OCI-LY3 (cell line): ENCODE measurements at regions not wholly inside any gene's neighbourhood (a gene's known extent, or its start where the extent isn't known, plus 50 kb on each side); places are given as distances from the start of the nearest gene placed in this dataset.

Experiments
- H2AFZ ChIP-seq: fragments of 200-600, 300-600 bp; shearing (Covaris generic); 2 replicates; pipeline ENCODE4 v1.6.0; 2014; ENCODE audit warnings: antibody characterized with exemption, low read depth, low read length
- H3K27ac ChIP-seq: fragments of 200-600, 300-600 bp; sonication (generic); 2 replicates; pipeline ENCODE4 v1.5.1; 2014; ENCODE audit warnings: mild to moderate bottlenecking, low read length, moderate library complexity, mixed read lengths
- H3K27me3 ChIP-seq: fragments of 200-600, 300-600 bp; sonication (generic); 2 replicates; pipeline ENCODE4 v1.6.1; 2014; ENCODE audit warnings: low read depth, low read length, mixed read lengths
- H3K36me3 ChIP-seq: fragments of 200-600, 300-600 bp; sonication (generic); replicated peaks from 2 replicates; pipeline ENCODE3; 2014; ENCODE audit warnings: low read depth, low read length, mixed read lengths
- H3K4me1 ChIP-seq: fragments of 300-600, 200-600 bp; sonication (generic); 2 replicates; pipeline ENCODE4 v1.6.1; 2014; ENCODE audit warnings: low read length, mixed read lengths
- H3K4me2 ChIP-seq: fragments of 200-600, 300-600 bp; sonication (generic); 2 replicates; pipeline ENCODE4 v1.6.1; 2014; ENCODE audit warnings: low read length, mixed read lengths
- H3K4me3 ChIP-seq: fragments of 300-600, 200-600 bp; sonication (generic); 2 replicates; pipeline ENCODE4 v1.5.1; 2014; ENCODE audit warnings: antibody characterized with exemption, mild to moderate bottlenecking, low read length, moderate library complexity
- H3K79me2 ChIP-seq: fragments of 300-600, 200-600 bp; shearing (Covaris generic); 2 replicates; pipeline ENCODE4 v1.6.1; 2014; ENCODE audit warnings: mild to moderate bottlenecking, low read length, mixed read lengths
- H3K9ac ChIP-seq: fragments of 300-600, 200-600 bp; shearing (Covaris generic); 2 replicates; pipeline ENCODE4 v1.6.0; 2014; ENCODE audit warnings: mild to moderate bottlenecking, low read length, moderate library complexity
- H3K9me3 ChIP-seq: fragments of 200-600, 300-600 bp; shearing (Covaris generic); 2 replicates; pipeline ENCODE4 v1.6.1; 2014; ENCODE audit warnings: low read length, mixed read lengths; ENCODE audit not compliant: insufficient read depth
- H4K20me1 ChIP-seq: fragments of 200-600, 300-600 bp; sonication (generic); 2 replicates; pipeline ENCODE4 v1.6.1; 2016; ENCODE audit warnings: low read length, mixed read lengths; ENCODE audit not compliant: insufficient read depth
- CTCF ChIP-seq: fragments of 200-600, 300-600 bp; sonication (generic); IDR thresholded peaks from 2 replicates; pipeline ENCODE4 v1.5.1; 2014; ENCODE audit warnings: antibody characterized with exemption, low read length, low read depth
- EZH2phosphoT487 ChIP-seq: fragments of 200-600 bp; shearing (Covaris generic); IDR thresholded peaks from 2 replicates; pipeline ENCODE4 v1.6.1; 2018; ENCODE audit warnings: antibody characterized with exemption, mixed run types, low read depth

DNA sequence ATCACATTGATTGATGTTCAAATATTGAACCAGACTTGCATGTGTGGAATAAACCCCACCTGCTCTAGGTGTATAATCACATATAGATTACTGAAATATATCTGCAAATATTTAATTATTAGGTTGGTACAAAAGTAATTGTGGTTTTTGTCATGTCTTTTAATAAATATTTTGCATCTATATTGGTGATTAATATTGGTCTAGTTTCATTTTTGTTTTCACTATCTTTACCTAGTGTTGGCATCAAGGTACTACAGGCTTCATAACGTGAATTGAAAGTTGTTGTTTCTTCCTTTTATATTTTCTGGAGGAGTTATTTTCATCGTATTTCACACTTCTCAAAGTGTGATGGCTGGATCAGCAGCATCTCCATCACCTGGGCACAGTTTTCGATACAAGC is 740.0 kb upstream of the TMEM132C start:
- Histone ChIP-seq H3K9me3 (0 out of 2 replicates have a peak, but pooled peaks cover 4% of the 10 kb centered on the region), H3K4me2 (no peak overlapping the region), H3K36me3 (no peaks in the 10 kb centered on the region), H3K4me1 (peaks cover 16% of the 10 kb centered on the region), H3K27ac (no peak overlapping the region), H2AFZ (no peak overlapping the region), H3K9ac (no peak overlapping the region), H3K79me2 (no peaks in the 10 kb centered on the region), H4K20me1 (no peaks in the 10 kb centered on the region), H3K27me3 (no peaks in the 10 kb centered on the region), H3K4me3 (no peak overlapping the region)
- no peak for TF ChIP-seq CTCF
- TF ChIP-seq EZH2phosphoT487, result no peak

DNA sequence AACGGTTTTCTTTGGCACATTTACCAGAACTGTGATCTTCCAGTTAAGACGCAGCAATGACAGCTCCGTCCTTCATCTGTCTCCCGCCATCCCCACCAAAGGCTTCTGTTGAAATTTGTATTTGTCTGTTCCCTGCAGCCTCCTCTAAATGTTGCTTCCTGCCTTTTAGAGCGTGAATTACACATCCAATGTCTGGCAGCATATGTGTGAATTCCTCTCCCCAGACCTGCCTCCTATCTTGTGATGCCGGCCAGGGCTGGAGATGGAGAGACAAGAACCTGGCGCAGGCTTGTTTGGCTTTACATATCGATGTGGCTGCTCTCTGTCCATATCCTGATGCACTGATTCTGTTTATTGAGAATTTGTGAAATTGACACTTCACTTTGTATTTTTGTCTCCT is 738.4 kb upstream of the TMEM132C start:
- no peak overlapping the region for H3K4me3 ChIP-seq
- no peaks in the 10 kb centered on the region for H4K20me1 ChIP-seq
- peak overlapping the region; percentile 21; the same call in 1 of the 2 replicates for H2AFZ ChIP-seq
- no peaks in the 10 kb centered on the region for H3K36me3 ChIP-seq
- H3K9ac ChIP-seq, result no peak overlapping the region
- no peaks in the 10 kb centered on the region for H3K9me3 ChIP-seq
- peaks cover 17% of the 10 kb centered on the region for H3K4me1 ChIP-seq
- no peak overlapping the region for H3K4me2 ChIP-seq
- no peak overlapping the region for H3K27ac ChIP-seq
- H3K79me2 ChIP-seq, result no peaks in the 10 kb centered on the region
- TF ChIP-seq CTCF (no peak), EZH2phosphoT487 (no peak)
- H3K27me3 ChIP-seq, result no peaks in the 10 kb centered on the region

DNA sequence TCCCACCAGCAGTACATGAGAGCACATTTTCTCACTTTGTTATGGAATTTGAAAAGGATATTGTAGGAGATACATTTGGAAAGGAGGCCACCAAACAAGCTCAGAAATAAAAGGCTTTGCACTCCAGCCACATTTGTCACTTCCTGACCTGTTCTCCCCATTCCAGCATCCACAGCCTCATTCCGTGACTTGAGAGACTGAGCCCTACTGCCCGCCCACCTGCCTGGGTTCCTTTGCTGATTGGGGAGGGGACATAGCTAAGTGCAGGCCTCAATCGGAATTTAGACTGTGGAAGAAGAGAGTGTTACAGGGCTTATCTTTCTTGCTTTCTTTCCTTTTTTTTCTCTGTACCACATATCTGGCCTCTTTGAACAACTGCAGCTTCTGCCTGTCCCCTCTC is 735.4 kb upstream of the TMEM132C start:
- Histone ChIP-seq H3K9ac (no peak overlapping the region), H3K4me1 (peaks cover 17% of the 10 kb centered on the region), H2AFZ (peak overlapping the region; percentile 78), H3K27me3 (no peaks in the 10 kb centered on the region), H3K27ac (no peak overlapping the region), H3K4me2 (peak overlapping the region; percentile 6; the same call in 1 of the 2 replicates), H3K9me3 (no peaks in the 10 kb centered on the region), H3K4me3 (no peak overlapping the region), H4K20me1 (no peaks in the 10 kb centered on the region), H3K79me2 (no peaks in the 10 kb centered on the region), H3K36me3 (no peaks in the 10 kb centered on the region)
- TF ChIP-seq CTCF, result no peak

GRCh38 chr12:127533353-127533752 is 733.6 kb upstream of the TMEM132C start:
- Histone ChIP-seq H3K36me3 (no peaks in the 10 kb centered on the region), H3K9ac (no peak overlapping the region), H3K4me2 (no peak overlapping the region), H3K27me3 (no peaks in the 10 kb centered on the region), H3K79me2 (no peaks in the 10 kb centered on the region), H2AFZ (no peak overlapping the region), H3K27ac (no peak overlapping the region), H3K9me3 (no peaks in the 10 kb centered on the region), H3K4me3 (no peak overlapping the region), H4K20me1 (no peaks in the 10 kb centered on the region), H3K4me1 (peaks cover 10% of the 10 kb centered on the region)
- TF ChIP-seq CTCF (no peak), EZH2phosphoT487 (no peak)
